ENCODE measurements at regions not wholly inside any gene's neighbourhood (a gene's known extent, or its start where the extent isn't known, plus 50 kb on each side); places are given as distances from the start of the nearest gene placed in this dataset.

- no peak for TF ChIP-seq CTCF (IDR thresholded peaks at IDR 0.05)
- TF ChIP-seq POLR2A (IDR thresholded peaks at IDR 0.05): no peak
- WGBS, 2 donors: 63 to 67% methylated on average over 5 of the region's 5 CpGs
- intact Hi-C loops (cut with DNase I; ENCODE audit: low total_unique reads): no loop called here
- DNase-seq (ENCODE audit: low spot score in 2 of 2): no peak
- H3K4me3 ChIP-seq (ENCODE audit: low read depth, poor library complexity, severe bottlenecking): no peak overlapping the region
Measured at GRCh38 chr13:39196965-39197646, 158.8 kb downstream of the NHLRC3 start.

GRCh38 chr13:39197647-39198007 is 159.4 kb downstream of the NHLRC3 start:
- H3K4me3 ChIP-seq (ENCODE audit: low read depth, poor library complexity, severe bottlenecking): no peak overlapping the region
- TF ChIP-seq POLR2A (IDR thresholded peaks at IDR 0.05) (no peak), CTCF (IDR thresholded peaks at IDR 0.05) (no peak)

GRCh38 chr13:39200249-39200910 is 162.1 kb downstream of the NHLRC3 start:
- intact Hi-C loops (cut with DNase I; ENCODE audit: low total_unique reads): no loop called here
- 80 to 81% methylated on average over 4 of the region's 4 CpGs for WGBS, 2 donors
- no peak overlapping the region for H3K4me3 ChIP-seq (ENCODE audit: low read depth, poor library complexity, severe bottlenecking)
- TF ChIP-seq CTCF (IDR thresholded peaks at IDR 0.05) (no peak), POLR2A (IDR thresholded peaks at IDR 0.05) (no peak)
- no peak for DNase-seq (ENCODE audit: low spot score in 2 of 2)

More at GRCh38 chr13:39197647-39198007, 159.4 kb downstream of the NHLRC3 start:
- intact Hi-C loops (cut with DNase I; ENCODE audit: low total_unique reads): no loop called here
- no peak for DNase-seq (ENCODE audit: low spot score in 2 of 2)

GRCh38 chr13:39201180-39201579 is 162.9 kb downstream of the NHLRC3 start:
- intact Hi-C loops (cut with DNase I; ENCODE audit: low total_unique reads): no loop called here
- DNase-seq (ENCODE audit: low spot score in 2 of 2): no peak
- no peak overlapping the region for H3K4me3 ChIP-seq (ENCODE audit: low read depth, poor library complexity, severe bottlenecking)
- WGBS, 2 donors: 47 to 67% methylated on average over 4 of the region's 4 CpGs
- TF ChIP-seq POLR2A (IDR thresholded peaks at IDR 0.05) (no peak), CTCF (IDR thresholded peaks at IDR 0.05) (no peak)

GRCh38 chr13:39202746-39203145 is 164.5 kb downstream of the NHLRC3 start:
- DNase-seq (ENCODE audit: low spot score in 2 of 2): no peak
- no peak for TF ChIP-seq POLR2A (IDR thresholded peaks at IDR 0.05)
- H3K4me3 ChIP-seq (ENCODE audit: low read depth, poor library complexity, severe bottlenecking): no peak overlapping the region
- WGBS, 2 donors: 61 to 79% methylated on average over 7 of the region's 7 CpGs
- intact Hi-C loops (cut with DNase I; ENCODE audit: low total_unique reads): no loop called here

- WGBS, 2 donors: 60 to 71% methylated on average over 4 of the region's 4 CpGs
Measured at GRCh38 chr13:39208636-39209035, 170.4 kb downstream of the NHLRC3 start.

More at GRCh38 chr13:39208636-39209035, 170.4 kb downstream of the NHLRC3 start:
- no peak overlapping the region for H3K4me3 ChIP-seq (ENCODE audit: low read depth, poor library complexity, severe bottlenecking)
- intact Hi-C loops (cut with DNase I; ENCODE audit: low total_unique reads): no loop called here
- TF ChIP-seq CTCF (IDR thresholded peaks at IDR 0.05): no peak
- TF ChIP-seq POLR2A (IDR thresholded peaks at IDR 0.05): no peak
- no peak for DNase-seq (ENCODE audit: low spot score in 2 of 2)
